ENCODE measurements at regions not wholly inside any gene's neighbourhood (a gene's known extent, or its start where the extent isn't known, plus 50 kb on each side); places are given as distances from the start of the nearest gene placed in this dataset.
"Not testable (repeated sequence)": the region's sequence is repeated elsewhere in the genome, so short reads cannot be mapped to it uniquely, and the experiment has no call there.

DNA sequence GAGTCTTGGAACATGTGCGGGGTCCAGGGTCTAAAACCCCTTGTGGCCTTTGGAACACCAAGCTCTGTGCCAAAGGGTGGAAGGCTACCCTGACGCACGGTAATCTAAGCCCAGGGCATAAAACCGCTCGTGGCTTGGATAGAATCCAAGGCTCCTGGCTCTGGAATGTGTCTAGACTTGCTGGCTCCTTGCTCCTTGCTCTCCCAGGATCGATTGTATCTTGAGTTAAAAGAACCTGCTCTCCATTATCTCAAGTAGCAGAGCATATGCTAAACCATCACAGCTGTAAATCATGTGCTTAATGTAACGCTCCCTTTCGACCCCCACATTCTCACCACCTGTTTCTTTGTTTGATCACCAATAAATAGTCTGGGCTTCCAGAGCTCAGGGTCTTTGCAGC, 50.3 kb downstream of the TLCD4 start:
- H3K4me3 ChIP-seq (ENCODE audit: low read depth, low read length); H3K9me3 ChIP-seq (ENCODE audit: control insufficient read depth, insufficient read depth, low read depth, low read length); H3K27ac ChIP-seq (ENCODE audit: extremely low read depth, low read depth, low read length); H3K36me3 ChIP-seq (ENCODE audit: control insufficient read depth in 2 of 2, insufficient read depth in 1 of 2, low read length in 2 of 2); H3K4me1 ChIP-seq (ENCODE audit: control insufficient read depth, insufficient read depth, low read length): not testable (repeated sequence)
- POLR2A ChIA-PET, result interaction anchor here (1.5 kb wide), 1 partner anchor 66 kb away, joined by 6 read pairs; the partner anchor contains the start of gene RWDD3
- TF ChIP-seq OSR2 (tag by site-specific recombination; IDR thresholded peaks at IDR 0.05) (peak; percentile 88), GLIS1 (tag by site-specific recombination; IDR thresholded peaks at IDR 0.05) (peak; percentile 84), PRDM1 (tag by site-specific recombination; IDR thresholded peaks at IDR 0.05) (0 out of 2 replicates have a peak, but pooled peaks have one; percentile 22), SCRT2 (tag by site-specific recombination; IDR thresholded peaks at IDR 0.05) (0 out of 2 replicates have a peak, but pooled peaks have one; percentile 49), ZSCAN30 (tag by site-specific recombination; IDR thresholded peaks at IDR 0.05) (peak; percentile 47; the same call in 1 of the 2 replicates), ZNF366 (tag by site-specific recombination; conservative IDR thresholded peaks at IDR 0.05) (peak; percentile 47; the same call in 1 of the 2 replicates), ZNF610 (tag by site-specific recombination; IDR thresholded peaks at IDR 0.05; ENCODE audit: borderline replicate concordance) (0 out of 2 replicates have a peak, but pooled peaks have one; percentile 40), FEZF1 (tag by site-specific recombination; IDR thresholded peaks at IDR 0.05) (peak; percentile 54; the same call in 1 of the 2 replicates), ZBTB17 (tag by site-specific recombination; IDR thresholded peaks at IDR 0.05) (peak; percentile 50), ZNF843 (tag by site-specific recombination; IDR thresholded peaks at IDR 0.05) (peak; percentile 32; the same call in 1 of the 2 replicates), ZNF660 (tag by site-specific recombination; IDR thresholded peaks at IDR 0.05) (peak; percentile 28), TCF7L2 (IDR thresholded peaks at IDR 0.05; ENCODE audit: borderline replicate concordance, low read depth, low read length) (peak; percentile 83)
- TF ChIP-seq, protein P1, sequence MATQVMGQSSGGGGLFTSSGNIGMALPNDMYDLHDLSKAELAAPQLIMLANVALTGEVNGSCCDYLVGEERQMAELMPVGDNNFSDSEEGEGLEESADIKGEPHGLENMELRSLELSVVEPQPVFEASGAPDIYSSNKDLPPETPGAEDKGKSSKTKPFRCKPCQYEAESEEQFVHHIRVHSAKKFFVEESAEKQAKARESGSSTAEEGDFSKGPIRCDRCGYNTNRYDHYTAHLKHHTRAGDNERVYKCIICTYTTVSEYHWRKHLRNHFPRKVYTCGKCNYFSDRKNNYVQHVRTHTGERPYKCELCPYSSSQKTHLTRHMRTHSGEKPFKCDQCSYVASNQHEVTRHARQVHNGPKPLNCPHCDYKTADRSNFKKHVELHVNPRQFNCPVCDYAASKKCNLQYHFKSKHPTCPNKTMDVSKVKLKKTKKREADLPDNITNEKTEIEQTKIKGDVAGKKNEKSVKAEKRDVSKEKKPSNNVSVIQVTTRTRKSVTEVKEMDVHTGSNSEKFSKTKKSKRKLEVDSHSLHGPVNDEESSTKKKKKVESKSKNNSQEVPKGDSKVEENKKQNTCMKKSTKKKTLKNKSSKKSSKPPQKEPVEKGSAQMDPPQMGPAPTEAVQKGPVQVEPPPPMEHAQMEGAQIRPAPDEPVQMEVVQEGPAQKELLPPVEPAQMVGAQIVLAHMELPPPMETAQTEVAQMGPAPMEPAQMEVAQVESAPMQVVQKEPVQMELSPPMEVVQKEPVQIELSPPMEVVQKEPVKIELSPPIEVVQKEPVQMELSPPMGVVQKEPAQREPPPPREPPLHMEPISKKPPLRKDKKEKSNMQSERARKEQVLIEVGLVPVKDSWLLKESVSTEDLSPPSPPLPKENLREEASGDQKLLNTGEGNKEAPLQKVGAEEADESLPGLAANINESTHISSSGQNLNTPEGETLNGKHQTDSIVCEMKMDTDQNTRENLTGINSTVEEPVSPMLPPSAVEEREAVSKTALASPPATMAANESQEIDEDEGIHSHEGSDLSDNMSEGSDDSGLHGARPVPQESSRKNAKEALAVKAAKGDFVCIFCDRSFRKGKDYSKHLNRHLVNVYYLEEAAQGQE (tag by site-specific recombination; IDR thresholded peaks at IDR 0.05), result 0 out of 2 replicates have a peak, but pooled peaks have one; percentile 22
- TF ChIP-seq, protein P2, sequence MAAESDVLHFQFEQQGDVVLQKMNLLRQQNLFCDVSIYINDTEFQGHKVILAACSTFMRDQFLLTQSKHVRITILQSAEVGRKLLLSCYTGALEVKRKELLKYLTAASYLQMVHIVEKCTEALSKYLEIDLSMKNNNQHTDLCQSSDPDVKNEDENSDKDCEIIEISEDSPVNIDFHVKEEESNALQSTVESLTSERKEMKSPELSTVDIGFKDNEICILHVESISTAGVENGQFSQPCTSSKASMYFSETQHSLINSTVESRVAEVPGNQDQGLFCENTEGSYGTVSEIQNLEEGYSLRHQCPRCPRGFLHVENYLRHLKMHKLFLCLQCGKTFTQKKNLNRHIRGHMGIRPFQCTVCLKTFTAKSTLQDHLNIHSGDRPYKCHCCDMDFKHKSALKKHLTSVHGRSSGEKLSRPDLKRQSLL (tag by site-specific recombination; IDR thresholded peaks at IDR 0.05), result peak; percentile 79; the same call in 1 of the 2 replicates
- CTCF ChIA-PET, result interaction anchor here (1.1 to 1.5 kb wide), 2 partner anchors 36 to 66 kb away, joined by 3 to 5 read pairs; partner anchors contain the start of gene RWDD3

DNA sequence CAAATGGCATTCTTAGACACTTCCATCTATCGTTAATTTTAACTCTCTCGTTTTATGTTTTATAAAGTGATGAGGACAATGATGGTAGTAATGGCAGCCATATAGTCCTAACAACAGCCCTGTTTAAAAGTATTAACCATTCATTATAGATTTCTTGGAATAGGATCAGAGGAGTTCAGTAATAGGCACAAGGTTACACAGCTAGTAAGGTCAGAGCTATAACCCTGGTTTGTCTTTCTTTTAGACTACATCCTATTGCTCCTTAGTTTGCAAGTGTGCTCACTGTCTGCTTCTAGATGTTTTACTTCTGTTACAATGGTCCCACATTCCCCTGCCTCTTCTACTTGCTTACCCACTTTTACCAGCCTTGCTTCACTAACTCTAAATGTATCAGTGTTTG, 50.9 kb downstream of the TLCD4 start:
- Histone ChIP-seq H3K27ac (ENCODE audit: extremely low read depth, low read depth, low read length) (no peak overlapping the region), H3K4me1 (ENCODE audit: control insufficient read depth, insufficient read depth, low read length) (peaks cover 7% of the 10 kb centered on the region; the same call in 1 of the 2 replicates), H3K36me3 (ENCODE audit: control insufficient read depth in 2 of 2, insufficient read depth in 1 of 2, low read length in 2 of 2) (no peaks in the 10 kb centered on the region), H3K4me3 (ENCODE audit: low read depth, low read length) (no peak overlapping the region), H3K9me3 (ENCODE audit: control insufficient read depth, insufficient read depth, low read depth, low read length) (no peaks in the 10 kb centered on the region)
- TF ChIP-seq ZNF626 (tag by site-specific recombination; IDR thresholded peaks at IDR 0.05), result no peak
- no peak for TF ChIP-seq ZNF707 (tag by site-specific recombination; IDR thresholded peaks at IDR 0.05)
- TF ChIP-seq ZNF768 (tag by site-specific recombination; IDR thresholded peaks at IDR 0.05), result 0 out of 2 replicates have a peak, but pooled peaks have one; percentile 15
- TF ChIP-seq, protein P3, sequence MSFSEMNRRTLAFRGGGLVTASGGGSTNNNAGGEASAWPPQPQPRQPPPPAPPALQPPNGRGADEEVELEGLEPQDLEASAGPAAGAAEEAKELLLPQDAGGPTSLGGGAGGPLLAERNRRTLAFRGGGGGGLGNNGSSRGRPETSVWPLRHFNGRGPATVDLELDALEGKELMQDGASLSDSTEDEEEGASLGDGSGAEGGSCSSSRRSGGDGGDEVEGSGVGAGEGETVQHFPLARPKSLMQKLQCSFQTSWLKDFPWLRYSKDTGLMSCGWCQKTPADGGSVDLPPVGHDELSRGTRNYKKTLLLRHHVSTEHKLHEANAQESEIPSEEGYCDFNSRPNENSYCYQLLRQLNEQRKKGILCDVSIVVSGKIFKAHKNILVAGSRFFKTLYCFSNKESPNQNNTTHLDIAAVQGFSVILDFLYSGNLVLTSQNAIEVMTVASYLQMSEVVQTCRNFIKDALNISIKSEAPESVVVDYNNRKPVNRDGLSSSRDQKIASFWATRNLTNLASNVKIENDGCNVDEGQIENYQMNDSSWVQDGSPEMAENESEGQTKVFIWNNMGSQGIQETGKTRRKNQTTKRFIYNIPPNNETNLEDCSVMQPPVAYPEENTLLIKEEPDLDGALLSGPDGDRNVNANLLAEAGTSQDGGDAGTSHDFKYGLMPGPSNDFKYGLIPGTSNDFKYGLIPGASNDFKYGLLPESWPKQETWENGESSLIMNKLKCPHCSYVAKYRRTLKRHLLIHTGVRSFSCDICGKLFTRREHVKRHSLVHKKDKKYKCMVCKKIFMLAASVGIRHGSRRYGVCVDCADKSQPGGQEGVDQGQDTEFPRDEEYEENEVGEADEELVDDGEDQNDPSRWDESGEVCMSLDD (tag by site-specific recombination; IDR thresholded peaks at IDR 0.05), result no peak
- ChIA-PET POLR2A (interaction anchor here (1.5 kb wide), 1 partner anchor 66 kb away, joined by 6 read pairs; the partner anchor contains the start of gene RWDD3), CTCF (interaction anchor here (0.6 to 1.2 kb wide), 3 partner anchors 36 to 83 kb away, joined by 3 to 4 read pairs (median 3); partner anchors contain the start of gene TLCD4)

Data from HEK293 (cell line).